HG03045 (cell line): ENCODE measurements at regions not wholly inside any gene's neighbourhood (a gene's known extent, or its start where the extent isn't known, plus 50 kb on each side); places are given as distances from the start of the nearest gene placed in this dataset.
"Not testable (repeated sequence)": the region's sequence is repeated elsewhere in the genome, so short reads cannot be mapped to it uniquely, and the experiment has no call there.

Source experiments
- ATAC-seq: cut with Tn5 transposase; IDR thresholded peaks from one replicate; pipeline ENCODE4 v1.9.1; 2021; ENCODE audit warnings: mild to moderate bottlenecking, moderate library complexity; ENCODE audit not compliant: unreplicated experiment

- ATAC-seq = not testable (repeated sequence)
Measured at GRCh38 chr6:125653752-125654151, 95.7 kb upstream of the HEY2 start.

DNA sequence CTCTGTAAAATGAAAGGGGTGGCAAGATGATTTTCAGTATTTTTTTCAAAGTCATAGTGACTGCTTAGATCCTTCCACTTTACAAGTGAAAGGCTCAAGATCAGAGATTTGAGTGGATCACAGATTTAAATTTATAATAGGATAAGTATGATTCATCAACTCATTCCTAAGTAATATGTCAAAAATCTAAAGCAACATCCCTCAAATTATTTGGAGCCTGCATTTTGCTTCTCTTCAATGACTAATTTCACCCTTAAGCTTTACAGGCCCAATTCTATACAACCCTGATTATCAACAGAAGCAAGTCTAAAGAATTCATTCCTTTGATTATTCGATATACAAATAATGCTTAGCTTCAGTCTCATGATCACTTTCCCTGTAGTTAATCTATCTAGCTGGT lies 93.9 kb upstream of the HEY2 start:
- ATAC-seq = no peak

- ATAC-seq = no peak
Measured at GRCh38 chr6:125656287-125656870, 93.1 kb upstream of the HEY2 start.

GRCh38 chr6:125658136-125658535 lies 91.3 kb upstream of the HEY2 start:
- ATAC-seq = no peak

- ATAC-seq = no peak
Measured at GRCh38 chr6:125658759-125659431, 90.5 kb upstream of the HEY2 start.

DNA sequence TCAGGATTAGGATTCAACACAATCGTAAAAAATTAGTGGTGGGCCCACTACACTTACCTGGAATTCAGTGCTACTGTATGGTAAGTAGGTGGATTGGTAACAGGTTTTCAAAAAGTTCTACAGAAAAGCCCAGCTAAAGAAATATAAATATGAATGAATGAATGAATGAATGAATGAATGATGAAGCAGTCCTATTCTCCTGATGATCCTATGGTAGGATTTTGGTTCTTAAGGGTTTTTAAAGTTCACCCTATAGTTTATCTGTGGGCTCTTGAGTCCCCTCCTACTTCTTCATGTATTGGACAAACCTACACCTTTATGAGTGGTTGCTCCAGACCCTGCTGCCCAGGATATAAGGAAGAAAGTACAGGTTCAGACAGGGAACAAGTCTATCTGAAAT lies 89.5 kb upstream of the HEY2 start:
- no peak for ATAC-seq

DNA sequence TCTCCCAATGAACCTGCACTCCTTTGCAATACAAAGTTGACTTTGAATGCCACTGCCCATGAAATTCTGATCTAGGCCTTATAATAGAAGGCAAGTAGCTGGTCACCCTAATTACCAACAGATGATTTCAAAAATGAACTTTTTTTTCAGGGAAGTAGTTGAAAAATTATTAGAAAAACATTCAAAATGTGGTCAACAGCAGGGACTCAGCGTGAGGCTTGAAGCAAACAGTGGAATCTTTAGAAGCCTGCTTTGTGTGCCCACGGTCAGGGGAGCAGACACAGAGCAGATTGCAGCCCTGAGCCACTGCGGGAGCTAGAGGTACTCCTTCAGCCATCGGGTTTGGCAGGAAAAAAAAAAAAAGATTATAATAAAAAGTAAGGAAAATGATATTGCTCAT lies 87.1 kb upstream of the HEY2 start:
- ATAC-seq = no peak

DNA sequence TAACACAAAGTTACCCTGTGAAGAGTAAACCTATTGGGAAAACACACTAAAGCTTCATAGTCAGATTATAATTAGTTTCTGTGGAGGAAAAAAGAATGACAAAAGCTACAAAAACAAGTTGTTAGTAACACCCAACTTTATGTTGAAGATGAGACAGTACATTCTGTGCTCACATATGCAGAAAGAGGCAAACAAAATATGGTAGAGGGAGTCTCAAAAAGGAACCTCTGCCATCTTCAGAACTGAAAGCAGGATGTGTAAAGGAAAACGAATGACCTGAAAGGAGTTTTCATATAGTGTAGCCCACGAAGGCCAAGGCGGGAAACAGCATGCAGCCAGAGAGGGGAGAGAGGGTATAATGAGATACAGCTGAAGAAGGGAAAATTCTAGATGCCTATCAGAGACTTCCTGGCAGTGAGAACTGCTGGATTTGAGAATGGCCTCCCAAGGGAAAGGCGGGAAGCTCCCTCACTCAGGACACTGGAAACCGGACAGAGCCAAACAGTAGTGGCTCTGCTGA lies 84.1 kb upstream of the HEY2 start:
- ATAC-seq = no peak

DNA sequence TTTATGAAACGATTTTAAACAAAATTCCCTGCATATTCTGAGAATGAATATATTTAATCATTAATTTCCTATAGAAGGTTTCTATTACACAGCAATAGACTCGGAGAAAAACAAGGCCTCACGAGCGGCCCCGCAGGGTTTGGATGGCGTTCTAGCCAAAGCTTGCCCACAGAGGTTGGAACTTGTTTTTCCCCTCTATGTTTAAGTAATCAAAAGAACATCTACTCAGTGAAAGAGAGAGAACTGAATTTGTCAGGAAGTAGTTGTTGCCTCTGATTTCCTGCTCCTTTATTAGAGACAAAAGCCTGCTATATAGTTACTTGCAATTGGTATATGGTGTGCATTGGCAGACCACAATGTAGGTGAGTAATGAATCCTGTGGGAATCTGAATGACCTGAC lies 82.1 kb upstream of the HEY2 start:
- no peak for ATAC-seq

GRCh38 chr6:125668071-125668470 lies 81.4 kb upstream of the HEY2 start:
- ATAC-seq = no peak

- ATAC-seq = no peak
Measured at GRCh38 chr6:125670568-125670967, 78.9 kb upstream of the HEY2 start.

GRCh38 chr6:125671323-125671722 lies 78.1 kb upstream of the HEY2 start:
- ATAC-seq = no peak

DNA sequence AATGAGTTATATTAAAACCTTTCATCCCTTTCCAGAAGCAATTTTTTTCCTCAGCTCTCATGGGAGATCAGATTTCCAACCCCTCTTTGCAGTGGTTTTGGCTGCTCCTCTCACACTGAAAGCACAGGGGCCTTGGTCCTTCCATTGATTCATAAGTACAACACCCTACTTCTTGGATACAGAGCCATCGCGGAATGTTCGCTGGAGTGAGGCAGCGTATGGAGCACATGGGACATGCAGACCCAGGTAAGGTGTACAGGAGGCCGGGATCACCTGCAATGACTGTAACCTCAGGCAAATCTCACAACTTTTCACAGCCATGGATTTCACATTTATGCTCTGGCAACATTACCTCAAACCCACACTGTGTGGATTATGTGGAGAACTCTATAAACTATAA lies 75.2 kb upstream of the HEY2 start:
- no peak for ATAC-seq

GRCh38 chr6:125678601-125679000 lies 70.8 kb upstream of the HEY2 start:
- no peak for ATAC-seq

DNA sequence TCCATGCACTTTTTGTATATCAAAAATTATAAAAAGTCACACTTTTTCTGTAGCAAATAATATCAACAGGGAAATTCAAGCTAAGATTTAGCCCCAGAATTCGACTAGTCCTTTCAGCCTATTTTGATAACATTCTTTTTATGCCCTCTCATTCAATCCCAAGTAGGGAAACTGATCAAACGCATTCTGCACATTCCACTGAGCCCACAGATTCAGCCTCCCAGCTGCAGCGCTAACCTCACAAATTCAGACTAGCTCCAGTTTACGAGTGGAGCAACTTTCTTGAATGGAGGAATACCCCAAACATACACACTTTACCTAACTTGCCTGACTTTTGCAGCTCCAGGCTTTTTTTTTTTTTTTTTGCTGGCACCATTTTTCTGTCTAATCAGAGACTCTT lies 70.3 kb upstream of the HEY2 start:
- ATAC-seq = no peak

GRCh38 chr6:125679651-125680050 lies 69.8 kb upstream of the HEY2 start:
- no peak for ATAC-seq

GRCh38 chr6:125682939-125683338 lies 66.5 kb upstream of the HEY2 start:
- no peak for ATAC-seq

DNA sequence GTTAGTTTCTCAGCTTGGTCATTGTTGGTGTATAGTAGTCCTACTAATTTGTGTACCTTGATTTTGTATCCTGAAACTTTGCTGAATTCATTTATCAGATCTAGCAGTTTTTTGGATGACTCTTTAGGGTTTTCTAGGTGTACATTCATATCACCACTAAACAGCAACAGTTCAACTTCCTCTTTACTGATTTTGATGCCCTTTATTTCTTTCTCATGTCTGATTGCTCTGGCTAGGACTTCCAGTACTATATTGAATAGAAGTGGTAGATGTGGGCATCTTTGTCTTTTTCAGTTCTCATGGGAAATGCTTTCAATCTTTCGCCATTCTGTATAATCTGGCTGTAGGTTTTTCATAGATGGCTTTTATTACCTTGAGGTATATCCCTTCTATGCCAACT lies 61.3 kb upstream of the HEY2 start:
- no peak for ATAC-seq

- no peak for ATAC-seq
Measured at GRCh38 chr6:125693480-125693879, 56.0 kb upstream of the HEY2 start.

DNA sequence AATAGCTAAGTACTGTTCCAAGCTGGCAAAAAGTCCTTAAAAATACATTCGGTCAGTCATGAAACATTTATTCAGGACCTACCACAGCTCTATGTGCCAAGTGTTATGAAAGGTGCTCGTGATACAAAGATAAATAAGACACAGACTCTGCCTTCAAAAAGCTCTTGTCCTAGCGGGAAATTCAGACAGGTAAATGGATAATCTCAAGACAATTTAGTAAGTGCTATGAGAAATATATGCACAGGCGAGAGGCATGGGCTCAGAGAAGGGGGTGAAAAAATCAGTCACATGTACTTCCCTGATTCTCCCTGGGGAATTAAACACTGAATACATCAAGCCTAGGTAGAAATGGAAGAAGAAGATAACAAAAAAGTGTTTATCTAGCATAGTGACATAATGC lies 49.8 kb upstream of the HEY2 start:
- no peak for ATAC-seq
